GM10847 (cell line): ENCODE measurements at regions not wholly inside any gene's neighbourhood (a gene's known extent, or its start where the extent isn't known, plus 50 kb on each side); places are given as distances from the start of the nearest gene placed in this dataset.

ENCODE experiments used
- POLR2A ChIP-seq: IDR thresholded peaks from 2 replicates; pipeline ENCODE4 v1.6.1; 2011; ENCODE audit not compliant: insufficient read length; ENCODE audit errors: extremely low read depth

DNA sequence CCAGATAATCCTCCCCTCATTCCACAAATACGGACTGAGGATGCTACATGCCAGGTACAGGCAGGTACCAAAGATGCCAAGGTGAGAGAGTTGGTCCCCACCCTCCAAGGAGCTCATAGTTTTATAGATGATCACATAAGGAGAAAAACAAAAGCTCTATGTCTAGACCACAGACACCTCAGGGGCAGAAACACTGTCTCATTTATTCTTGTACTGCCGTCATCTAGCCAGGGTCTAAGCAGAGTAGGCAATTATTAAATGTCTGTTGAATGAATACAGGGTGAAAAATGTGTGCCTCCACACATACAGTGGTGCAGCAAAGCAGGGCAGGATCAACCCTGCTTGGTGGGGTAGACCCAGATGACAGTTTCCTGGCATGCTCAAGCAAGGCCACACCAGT lies 439.8 kb upstream of the JARID2 start:
- TF ChIP-seq POLR2A: no peak

DNA sequence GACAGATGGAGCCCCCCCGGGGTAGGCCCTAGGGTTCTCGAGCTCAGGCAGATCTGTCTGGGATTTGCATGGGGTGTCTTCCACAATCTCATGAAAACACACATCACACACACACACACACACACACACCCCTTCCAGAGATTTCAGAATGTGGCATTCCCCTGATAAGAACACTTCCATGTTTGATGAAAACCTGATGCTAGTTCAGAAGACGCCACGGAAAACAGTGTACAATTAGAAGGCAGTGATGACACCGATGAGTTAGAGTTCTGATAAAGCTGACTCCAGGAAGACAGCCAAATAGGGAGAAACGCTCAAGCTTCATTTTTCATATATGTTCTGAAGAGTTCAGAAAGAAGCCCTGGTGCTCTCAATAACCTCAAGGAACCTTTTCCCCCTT lies 438.7 kb upstream of the JARID2 start:
- no peak for TF ChIP-seq POLR2A

DNA sequence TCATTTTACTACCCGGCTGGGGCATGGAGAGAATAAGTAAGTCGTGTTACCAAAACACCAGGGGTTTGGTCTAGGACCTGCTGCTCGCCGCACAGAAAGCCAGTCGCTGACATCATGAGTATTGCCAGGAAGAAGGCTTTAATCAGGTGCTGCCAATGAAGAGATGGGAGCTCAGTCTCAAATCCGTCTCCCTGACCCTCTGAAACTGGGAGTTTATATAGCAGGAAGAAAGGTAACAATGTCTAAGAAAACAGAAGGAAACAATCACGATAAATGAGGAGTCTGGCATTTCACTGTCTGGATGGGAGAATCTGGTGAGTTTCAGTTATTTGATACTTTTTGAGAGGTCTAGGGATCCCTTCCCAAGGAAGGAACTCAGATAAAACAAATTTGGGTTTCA lies 437.9 kb upstream of the JARID2 start:
- no peak for TF ChIP-seq POLR2A

DNA sequence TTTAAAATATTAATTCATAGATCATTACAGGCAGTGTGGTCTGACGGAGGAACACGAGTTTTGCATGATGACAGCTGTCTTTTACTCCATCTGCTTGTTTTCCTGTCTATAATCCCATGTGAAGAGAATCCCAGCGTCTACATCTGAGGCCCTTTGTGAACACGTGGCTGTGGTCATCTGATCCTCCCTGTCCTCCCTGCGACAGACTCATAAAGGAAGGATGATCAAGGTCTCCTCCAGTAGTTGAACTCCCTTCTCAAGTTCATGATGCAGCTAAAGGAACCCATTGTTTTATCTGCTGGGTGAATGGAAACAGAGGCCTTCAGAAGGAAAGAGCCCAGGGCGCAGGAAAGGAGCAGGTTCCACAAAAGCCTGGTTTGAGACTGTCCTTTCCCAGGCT lies 435.8 kb upstream of the JARID2 start:
- no peak for TF ChIP-seq POLR2A

DNA sequence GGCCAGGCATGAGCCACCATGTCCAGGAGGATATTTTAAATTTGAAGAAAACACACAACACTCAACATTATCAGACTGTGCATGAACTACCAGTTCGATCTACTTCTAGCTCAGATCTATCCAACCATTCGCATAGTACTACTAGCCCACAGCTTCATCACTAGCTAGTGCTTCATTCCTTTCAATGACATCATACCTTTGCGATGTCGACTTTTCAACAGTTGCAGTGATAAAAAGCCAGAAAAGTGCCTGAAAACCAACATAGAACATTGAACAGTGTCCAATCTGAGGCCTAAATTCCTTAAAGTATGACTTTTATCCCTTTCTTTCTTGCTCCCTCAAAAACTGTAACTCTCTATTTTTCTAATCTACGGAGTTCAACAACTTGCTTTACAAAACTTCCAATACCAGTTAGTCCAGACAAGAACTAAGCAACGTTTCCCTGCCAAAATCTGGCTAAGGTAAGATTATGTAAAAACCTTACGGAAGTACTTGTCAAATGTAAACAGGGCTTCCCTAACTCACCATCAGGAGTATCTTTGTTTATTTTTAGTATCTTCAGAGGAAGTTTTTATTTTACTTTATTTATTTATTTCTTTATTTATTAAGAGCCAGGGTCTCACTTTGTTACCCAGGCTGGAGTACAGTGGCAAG lies 434.0 kb upstream of the JARID2 start:
- no peak for TF ChIP-seq POLR2A

DNA sequence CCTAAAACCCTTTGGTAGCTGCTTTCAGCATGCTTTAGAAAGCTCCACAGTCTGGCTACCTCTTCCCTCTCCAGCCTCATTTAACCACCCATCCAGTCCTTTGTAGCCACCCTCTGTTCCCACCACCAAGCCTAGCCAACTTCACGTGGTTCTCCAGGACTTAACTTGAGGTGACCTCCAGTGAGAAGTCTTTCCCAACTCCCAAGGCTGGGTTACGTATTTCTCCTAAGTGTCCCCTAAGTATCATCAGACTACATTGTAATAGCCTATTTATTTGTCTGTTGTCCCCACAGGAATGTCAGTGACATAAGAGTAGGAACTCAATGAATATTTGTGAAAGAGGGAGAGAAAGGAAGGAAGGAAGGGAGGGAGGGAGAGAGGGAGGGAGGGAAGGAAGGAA lies 431.9 kb upstream of the JARID2 start:
- no peak for TF ChIP-seq POLR2A

DNA sequence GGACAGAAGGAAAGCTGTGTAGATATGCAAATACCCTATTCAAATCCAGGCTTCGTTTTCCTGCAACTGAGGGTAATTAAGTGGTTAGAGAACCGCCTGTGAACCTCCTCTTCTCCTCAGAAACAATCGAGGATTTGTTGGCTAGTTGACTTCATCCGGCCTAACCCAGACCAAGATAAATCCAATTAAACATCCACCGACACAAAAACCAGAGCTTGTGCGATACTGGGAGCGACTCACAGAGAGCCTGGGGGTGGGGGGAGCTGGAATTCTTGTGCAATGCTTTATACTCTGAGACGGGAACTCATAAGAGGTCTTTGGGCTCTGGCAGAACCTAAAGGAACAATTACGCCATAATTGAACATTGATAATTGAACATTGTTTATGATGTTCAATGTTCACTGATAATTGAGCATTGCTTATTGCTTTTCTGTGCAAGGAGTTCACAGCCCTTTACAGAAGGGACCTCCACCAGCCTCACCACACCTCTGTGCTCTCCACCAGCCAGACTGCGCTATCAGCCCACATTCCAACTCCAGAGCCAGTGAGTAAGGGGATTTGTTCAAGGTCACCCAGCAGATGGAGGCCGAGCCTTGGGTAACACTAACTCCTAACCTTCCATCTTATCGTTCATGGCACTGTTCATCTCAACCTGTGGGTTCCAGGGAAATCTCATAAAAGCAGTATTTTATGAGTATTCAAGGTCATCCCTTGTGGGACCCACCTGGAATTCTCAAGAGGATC lies 429.6 kb upstream of the JARID2 start:
- no peak for TF ChIP-seq POLR2A

DNA sequence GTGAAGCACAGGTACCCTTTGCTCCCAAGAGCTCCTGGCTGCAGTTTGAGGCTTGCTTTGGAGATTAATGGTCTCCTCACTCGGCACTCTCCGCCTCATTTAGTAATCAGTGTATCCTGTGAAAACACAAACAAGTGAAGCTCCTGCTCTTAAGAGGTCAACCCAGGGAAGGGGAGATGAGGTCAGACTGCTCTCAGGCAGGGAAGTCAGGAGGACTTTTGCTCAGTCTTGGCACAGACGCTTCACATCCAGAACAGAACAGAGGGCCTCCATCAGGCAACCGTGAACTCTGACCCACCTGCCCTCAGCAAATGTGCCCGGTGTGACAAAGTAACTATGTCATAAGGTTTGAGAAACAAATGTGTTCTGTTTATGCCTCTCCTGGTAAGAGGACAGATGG lies 428.8 kb upstream of the JARID2 start:
- TF ChIP-seq POLR2A: no peak

DNA sequence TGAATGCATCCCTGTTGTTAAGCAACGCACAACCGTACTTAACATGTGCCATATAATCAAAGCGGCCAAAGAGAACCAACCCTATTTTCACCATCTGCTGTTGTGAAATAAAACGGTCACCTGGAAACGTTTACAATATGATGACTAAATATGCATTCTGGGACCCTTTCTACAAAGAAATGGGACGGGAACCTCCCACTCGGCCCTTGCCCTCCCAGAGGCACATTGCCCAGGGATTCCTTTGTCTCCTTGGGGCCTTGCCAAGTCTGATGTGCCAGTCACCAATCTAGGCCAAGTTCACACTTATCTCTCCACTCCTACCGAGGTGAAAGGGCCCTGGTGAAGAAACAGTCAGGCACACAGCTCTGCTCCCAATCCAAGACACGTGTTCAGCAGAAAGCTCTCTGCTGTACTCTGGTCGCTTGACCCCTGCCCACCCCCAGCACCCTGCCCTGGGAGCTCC lies 427.4 kb upstream of the JARID2 start:
- TF ChIP-seq POLR2A: no peak

DNA sequence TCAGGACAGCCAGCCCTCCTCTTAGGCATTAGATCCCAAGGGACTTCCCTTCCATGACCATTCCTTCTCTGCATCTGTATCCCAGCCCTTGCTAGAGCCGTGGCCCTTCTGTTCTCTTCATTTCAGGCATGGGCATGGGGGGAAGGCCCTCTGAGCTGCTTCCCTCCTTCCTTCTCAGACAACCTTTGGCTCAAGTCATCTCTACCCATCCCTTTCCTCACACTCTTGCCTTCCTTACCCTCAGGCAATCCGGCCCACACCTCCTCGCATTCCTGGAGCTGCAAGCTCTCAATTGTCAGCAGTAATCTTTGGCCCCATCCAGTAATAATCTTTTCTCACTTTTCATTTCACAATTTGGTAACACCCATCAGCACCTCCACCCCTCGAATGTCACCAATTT lies 426.9 kb upstream of the JARID2 start:
- TF ChIP-seq POLR2A: no peak

DNA sequence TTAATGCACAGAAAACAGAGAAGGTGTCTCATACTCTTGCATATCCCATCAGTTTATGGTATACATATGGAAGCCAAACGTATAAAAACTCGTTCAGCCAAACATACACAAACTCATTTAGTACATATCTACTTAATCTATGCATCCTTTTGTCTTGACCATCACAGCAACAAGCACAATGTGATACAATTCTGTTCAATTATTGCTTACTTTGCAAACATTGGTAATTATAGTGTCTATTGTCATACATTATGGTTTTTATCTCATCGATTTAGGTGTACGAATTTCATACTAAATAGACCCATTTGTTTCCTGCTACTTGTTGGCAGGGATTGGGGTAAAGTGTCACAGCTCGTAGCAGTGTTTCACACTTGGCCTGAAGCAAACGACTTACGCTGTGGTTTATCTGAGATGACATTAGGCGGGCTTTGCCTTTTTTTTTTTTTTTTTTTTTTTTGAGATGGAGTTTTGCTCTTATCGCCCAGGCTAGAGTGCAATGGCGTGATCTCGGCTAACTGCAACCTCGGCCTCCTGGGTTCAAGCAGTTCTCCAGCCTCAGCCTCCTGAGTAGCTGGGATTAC lies 425.9 kb upstream of the JARID2 start:
- no peak for TF ChIP-seq POLR2A

DNA sequence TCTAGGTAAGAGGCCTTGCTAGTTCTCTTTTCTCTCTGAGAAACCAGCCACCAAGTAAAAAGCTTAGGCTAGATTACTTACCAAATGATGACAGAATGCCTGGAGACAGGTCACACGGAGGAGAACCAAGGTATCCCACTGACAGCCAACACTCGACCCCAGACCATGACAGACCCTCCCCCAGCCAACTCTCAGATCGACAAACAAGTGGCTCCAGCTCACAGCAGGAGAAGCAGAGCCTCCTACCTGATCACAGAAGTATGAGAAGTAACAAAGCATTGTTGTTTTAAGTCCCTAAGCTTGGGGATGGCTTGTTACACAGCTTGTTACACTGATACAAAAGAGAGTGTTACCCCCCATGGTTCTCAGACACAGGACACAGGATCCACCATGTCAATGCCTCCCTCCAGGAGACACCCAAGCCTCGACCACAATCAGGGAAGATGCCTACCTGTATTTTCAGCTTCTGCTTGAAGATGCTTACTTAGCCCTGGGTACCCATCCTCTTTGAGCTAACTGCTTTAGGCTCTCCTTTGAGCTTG lies 423.8 kb upstream of the JARID2 start:
- TF ChIP-seq POLR2A: no peak

DNA sequence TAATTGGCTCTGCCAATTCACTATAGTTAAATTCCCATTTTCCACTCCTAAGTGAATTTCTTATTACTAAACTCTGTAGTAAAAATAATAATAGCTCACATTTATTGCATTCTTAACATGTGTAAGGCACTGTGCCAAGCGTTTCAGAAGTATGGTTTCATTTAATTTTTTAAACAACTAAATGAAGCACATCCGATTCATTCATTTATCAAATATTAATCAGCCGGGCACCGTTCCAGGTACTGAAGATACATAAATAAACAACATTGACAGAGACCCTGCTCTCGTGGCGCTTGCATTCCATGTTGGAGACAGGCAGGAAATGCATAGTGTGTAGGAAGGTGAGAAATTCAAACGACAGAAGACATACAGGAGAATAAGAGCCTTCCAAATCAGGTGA lies 423.2 kb upstream of the JARID2 start:
- no peak for TF ChIP-seq POLR2A

DNA sequence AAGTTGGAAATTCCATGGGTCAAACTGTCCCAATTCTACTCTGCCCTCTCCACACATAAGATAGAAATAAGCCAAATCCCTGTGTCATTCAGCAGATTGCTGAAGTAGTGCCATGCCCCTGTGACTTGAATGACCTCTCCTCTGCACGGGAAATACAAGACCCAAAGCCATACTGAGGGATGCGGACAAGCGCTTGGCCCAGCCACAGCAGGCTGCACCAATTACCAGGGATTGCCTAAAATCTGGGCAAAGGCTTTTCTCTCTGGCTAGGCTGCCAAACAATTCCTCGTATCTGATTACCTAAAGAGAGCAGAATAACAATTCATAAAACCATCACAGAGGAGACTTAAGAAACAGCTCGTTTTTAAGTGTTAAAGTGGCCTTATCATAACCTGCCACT lies 421.8 kb upstream of the JARID2 start:
- no peak for TF ChIP-seq POLR2A

DNA sequence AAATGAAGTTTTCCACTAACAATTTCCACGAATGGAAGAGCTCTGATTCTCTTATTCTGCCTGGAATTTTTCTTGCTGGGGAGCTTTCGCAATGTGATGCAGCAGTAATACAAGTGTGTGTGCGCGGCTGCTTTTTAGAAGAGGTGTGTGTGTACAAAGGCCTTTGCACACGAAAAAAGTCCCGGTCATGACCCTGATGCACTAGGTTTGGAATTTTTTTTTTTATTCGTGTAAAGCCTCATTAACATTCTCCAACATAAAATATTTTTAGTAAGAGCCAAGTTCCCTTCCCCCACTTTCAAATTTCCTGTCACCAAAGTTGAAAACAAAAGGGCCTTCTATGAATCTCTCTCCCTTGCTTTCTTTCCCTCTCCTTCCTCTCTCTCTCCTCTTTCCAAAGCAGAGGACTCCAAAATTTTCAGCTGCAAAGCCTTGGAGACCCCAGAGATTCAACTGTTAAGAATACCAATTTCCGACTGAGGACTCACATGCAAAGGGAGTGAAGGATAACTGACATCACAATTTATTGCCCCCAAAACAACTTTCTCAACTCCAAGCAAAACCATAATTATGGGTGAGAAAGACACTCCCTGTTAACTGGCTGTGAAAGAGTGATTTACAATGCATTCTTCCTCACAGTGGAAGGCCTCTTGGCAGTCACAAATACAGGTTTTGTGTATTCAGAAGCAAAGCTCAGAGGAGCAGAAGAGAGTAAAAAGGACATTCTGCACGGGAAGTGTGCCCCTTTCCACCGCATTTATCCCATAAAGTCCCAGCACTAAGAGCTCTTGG lies 421.2 kb upstream of the JARID2 start:
- no peak for TF ChIP-seq POLR2A
